DMS153 treated with DMSO at 0.1 percent for 48 hours (cell line): ENCODE measurements at regions not wholly inside any gene's neighbourhood (a gene's known extent, or its start where the extent isn't known, plus 50 kb on each side); places are given as distances from the start of the nearest gene placed in this dataset.

Experiments
- DNase-seq: peaks from one replicate; lab custom pipeline; 2025; ENCODE audit not compliant: unreplicated experiment; lab: John Stamatoyannopoulos, UW

DNA sequence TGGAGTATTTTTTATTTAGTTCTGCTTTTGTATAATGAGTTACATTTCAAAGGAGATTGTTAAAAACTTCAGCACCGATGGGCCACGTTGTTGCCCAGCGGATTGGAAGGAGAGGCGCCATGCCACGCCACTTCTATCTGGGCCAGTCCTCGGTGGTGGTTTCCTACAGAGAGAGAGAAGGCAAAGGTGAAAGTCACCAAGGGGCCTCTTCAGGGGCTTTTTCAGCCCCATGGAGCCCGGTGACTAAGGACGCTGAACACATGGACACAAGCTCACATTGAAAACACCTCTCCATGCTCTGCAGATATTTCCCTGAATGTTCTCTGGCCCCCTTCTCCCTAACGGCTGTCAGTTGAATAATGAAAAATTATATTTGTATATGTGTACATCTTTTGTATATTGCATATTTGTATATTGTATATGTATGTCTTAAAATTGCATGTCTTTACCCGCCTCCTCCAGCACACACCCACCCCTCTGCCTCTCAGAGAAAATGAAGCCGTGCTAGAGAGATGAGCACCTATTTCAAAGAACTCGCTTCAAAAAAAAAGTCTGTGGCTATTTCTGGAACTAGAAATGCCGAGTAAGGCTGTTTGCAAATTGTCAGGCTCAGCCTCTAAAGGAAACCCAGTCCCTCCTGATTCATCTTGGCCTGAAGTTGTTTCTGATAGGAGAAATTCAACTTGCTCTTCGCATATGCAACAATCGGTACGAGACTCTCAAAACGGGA is 91.9 kb upstream of the CDH4 start:
- no peak for DNase-seq

DNA sequence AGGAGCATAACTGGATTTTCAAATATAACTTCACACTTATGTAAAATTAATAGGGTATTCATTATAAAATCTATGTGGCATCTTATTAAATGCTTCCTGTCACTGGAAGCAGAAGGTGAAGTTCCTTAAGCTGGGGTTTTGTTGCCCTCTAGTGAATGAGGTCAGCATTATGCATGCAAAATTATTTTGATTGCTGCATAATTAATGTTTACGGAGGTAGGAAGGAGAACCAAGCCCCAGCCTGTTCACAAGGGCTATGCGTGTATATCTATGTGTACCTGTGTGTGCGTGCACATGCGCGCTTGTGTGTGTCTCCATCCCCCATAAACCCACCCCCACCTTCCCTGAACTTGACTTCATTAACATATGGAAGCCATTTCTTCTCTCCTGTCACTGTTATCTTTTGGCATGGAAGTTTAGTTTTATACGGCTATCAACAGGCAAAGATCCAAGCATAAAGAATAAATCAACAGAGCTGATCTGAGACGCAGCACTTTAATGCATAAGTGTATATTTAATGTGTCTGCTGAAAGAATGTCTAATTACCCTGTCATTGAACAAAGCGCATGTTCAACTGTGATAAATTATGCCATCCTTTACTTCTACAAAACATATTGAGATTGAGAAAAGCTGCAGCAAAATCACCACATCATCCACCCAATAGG is 90.2 kb upstream of the CDH4 start:
- DNase-seq: no peak

DNA sequence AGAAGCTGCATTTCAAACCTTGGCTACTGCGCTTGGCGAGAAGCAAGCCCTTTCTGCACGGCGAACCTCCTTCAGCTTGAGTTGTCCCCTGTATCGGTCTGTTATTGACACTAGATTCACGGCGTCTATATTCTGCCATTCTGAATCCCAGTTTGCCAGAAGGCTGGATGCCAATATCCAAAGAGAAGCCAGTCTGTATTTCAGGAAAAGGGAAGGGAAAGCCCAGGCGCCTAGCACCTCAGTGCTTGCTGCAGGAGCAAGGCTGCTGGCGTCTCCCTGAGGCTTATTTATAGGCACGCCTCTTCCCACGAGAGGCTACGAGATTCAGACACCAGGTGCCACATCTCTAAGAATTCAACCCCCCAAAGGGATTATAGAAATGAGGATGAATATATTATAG is 89.6 kb upstream of the CDH4 start:
- no peak for DNase-seq

DNA sequence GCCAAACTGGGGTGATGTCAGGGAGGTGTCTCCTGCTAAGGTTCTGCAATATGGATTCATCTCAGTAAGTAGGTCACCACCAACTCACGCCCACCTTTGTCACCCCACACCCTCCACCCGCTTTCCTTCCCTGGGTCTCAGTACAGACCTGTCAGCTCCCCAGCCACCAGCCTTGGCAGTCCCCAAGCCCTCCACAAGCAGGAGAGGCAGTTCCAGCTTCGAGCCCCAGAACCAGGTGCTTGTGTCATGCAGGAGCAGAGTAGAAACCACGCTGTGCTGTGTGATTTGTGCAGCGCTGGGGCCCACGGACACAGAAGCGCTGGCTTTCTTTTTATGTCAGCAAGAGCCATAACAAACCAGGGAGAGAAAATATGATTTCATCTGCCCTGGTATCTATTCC is 89.0 kb upstream of the CDH4 start:
- DNase-seq: no peak

DNA sequence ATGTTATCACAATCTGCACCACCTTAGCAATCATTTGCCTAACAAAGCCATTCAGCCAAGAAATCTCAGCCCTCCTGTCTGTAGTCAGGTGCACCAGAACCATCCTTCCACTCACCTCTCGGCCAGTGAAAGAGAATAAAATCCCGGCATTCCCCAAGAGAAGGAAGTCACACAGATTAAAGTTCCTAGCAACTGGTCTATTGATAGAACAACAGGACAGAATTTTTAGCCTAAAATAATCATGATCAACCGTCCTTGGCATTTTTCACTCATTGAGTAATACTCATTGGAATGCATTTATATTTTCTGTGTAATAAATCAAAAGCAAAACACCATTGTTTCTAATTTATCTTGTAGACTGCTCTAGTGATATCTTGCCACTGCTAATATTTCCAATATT is 85.7 kb upstream of the CDH4 start:
- DNase-seq: no peak

DNA sequence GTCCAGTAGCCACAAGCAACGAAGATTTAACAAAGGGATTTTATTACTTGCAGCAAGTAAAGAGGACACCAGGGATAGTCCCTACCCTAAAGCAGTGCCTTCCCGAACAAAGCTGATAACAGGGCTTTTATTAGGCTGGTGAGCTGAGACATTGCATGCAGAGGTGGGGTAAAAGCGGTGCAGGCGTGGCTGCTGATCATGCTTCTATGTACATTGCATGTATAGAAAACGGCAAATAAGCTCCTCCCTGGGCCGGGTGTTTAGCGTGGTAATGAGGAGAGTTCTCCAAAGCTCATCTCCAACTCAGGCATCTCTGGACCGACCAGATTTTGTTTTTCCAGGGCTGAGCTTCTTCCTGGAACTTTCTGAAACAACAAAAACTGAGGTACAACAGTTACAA is 83.5 kb upstream of the CDH4 start:
- DNase-seq: no peak

DNA sequence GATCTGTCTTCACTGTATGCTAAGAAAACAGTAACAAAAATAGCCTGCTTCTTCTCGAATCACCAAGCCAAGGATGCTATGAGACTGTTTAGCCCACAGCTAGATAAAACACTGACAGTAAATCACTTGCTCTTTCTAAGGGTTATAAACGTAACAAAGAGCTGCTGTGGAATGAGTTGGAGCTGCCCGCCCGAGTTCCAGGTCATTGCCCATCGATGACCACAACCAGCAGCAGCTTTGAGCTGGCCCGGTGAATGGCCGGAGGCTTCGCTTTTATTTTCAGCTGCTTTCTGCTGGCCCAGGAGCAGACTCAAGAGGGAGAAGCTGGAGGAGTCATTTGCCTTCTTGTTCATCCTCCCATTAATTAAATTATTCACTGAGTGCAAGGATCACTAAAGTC is 82.2 kb upstream of the CDH4 start:
- no peak for DNase-seq

DNA sequence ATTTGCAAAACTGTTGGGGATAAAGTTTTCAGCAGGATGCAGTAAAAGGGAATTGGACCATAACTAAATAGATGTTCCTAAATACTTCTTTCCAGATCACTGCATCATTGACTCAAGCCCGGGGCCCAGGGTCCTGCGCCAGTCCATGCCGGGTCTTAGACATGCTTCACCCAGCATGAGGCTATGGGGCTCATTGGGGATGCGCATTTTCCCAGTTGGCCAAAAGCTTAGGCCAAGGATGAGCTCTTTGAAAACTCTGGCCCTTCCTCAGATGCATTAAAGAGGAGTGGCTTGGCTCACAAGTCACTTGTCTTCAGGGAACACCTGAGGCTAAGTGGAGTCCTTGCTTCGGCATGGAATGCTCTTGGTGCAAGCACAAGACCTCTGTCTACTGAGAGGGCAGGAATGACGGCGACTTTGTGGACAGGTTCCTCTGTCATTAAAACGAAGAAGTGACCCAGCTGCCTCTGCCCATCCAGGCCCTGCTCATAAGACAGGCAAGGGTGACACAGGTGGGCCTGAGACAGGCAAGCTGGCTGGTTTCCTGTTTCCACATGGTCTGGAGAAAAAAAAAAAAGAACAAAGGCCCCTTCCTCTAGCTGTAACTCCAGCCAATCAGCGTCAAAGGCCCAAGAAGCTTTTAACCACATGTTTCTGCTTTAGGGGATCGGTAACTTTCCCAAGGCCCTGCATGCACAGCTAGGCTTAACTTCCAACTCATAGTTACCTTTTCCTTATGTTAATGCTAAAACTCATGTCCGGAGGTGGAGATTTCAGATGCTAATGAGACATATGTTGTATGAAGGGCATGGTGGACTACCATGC is 81.4 kb upstream of the CDH4 start:
- no peak for DNase-seq

DNA sequence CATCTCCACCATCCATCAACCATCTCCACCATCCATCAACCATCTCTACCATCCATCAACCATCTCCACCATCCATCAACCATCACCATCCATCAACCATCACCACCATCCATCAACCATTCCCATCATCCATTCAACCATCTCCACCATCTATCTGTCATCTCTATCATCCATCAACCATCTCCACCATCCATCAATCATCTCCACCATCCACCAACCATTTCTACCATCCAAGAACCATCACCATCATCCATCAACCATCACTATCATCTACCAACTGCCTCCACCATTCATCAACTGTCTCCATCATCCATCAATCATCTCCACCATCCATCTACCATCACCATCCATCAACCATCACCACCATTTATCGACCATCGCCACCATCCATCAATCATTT is 78.8 kb upstream of the CDH4 start:
- DNase-seq: no peak

DNA sequence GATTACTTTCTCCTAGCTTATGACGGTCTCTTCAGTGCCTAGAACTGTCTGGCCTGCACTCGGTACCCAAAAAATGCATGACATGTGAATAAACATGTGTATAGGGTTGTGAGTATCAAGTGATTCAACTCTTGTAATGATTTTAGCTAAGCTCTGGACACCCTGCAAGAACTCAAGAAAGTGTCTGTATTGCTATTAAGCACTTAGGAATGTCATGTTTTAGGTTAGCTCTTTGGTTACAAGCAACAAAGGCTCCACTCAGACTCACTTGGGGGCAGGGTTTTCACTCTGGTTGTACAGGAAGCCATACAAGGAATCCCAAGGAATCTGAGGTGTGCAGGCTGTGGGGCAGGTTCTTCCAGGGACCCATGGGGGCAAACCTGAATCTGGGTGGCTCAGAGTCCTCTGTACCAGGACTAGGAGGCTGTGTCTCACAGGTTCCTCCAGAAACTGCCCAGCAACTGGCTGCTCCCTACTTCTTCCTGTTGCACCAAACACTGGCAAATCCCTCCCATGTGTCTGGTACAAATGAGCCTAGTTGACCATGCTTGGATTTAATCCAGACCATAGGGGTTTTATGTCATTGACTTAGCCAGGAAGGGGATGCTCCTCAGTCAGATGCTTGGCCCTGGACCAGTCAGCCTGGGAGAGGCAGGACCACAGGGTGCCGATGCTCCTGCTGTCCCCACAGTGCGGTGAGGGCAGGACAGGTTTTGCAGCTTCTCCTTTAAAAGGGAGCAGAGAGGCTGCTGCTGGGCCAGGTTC is 77.9 kb upstream of the CDH4 start:
- DNase-seq: no peak

DNA sequence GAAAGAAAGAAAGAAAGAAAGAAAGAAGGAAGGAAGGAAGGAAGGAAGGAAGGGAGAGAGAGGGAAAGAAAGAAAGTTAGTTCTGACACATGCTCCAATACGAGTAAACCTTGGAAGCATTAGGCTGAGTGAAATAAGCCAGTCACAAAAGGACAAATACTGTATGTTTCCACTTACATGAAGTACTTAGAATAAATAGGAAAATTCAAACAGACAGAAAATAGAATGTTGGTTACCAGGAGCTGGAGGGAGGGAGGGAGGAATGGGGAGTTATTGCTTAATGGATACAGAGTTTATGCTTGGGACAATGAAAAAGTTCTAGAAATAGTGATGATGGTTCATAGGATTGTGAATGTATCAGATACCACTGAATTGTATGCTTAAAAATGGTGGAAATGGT is 75.2 kb upstream of the CDH4 start:
- DNase-seq: no peak

DNA sequence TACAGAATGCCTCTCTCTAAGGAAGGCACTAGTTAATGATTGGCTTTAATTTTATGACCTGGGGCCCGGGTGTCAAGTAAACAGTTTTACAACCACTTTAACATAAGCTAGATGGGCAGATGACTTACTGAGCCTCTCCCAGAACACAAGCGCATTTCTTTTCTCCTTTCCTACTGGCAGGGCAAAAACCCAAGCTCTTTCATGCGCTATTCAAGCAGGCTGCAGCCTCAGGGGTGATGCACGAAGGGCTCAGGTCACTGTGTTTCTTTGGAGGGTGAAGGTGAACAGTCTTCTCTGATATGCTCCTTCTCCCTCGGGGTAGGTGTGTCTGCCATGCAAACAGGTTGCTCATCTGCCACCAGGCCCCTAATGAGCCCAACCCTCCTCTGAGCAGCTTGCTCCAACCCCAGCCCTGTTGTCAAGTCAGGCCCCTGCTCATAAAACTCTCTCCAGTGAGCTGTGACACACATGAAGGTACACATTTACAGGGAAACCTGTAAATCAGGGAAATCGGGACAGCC is 73.5 kb upstream of the CDH4 start:
- DNase-seq: no peak

DNA sequence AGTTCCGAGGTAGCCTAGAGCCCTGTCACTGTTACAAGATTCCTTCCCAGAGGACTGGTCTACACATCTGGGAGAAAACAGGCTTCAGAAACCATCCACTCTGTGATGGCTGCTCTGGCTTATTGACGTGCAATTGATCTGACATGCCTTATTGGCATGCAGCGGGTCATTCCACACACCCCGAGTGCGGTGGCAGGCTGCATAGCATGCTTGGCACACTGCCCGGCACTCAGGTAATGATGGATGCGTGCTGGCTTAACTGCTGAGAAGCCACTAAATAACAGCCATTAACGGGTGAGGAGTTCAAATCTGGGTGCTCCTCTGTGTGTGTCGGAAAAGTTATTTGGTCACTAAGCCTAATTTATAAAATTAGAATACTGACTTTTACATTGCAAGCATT is 67.9 kb upstream of the CDH4 start:
- DNase-seq: no peak

DNA sequence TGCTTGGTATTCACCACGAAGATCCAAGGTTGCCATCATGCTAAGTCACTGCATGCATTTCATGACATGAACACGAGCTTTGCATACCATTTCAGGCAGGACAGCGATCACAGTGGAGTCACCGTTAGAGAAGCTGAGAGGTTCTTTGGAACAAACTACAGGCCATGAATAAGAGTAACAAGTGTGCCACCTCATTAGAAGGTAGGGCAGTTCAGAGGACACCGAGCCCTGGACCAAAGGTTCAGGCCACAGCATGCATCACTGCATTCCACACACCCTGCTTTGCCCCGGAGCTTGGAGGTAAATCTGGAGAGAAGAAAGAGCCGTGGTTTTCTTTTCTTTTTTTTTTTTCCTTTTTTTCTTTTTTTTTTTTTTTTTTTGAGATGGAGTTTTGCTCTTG is 66.9 kb upstream of the CDH4 start:
- DNase-seq: no peak

DNA sequence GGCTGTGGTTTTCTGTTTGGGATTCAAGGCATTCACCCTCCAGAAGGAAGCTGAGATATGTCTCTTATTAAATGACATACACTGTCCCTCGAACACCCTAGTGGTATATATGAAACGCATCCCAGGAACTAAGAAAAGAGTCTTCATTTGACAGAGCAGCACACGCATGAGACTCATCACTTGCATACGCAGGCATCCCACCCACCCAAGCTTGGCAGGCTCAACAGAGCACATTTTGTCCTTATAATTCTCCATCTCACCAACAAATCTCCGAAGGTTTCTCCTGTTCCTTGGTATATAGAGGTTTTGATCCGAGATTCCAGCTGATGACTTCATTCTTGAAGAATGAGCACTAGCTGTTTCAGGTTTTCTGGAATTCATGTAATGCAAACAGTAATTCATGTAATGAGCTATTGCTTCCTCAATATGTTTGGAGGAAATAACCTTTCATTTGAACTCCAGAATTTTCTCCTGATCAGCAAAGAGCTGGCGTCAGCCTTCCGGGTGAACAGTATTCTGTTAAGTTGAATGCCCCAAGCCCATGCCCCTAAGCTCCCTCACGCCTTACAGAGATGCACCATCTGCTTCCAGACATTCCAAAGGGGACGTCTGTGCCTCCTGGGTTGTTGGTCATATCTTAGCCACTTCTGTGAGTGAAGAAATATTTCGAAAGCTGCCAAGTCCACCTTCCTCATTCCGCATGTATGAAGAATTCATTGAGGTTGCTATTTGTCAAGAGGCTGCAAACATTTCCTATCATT is 66.0 kb upstream of the CDH4 start:
- DNase-seq: no peak

DNA sequence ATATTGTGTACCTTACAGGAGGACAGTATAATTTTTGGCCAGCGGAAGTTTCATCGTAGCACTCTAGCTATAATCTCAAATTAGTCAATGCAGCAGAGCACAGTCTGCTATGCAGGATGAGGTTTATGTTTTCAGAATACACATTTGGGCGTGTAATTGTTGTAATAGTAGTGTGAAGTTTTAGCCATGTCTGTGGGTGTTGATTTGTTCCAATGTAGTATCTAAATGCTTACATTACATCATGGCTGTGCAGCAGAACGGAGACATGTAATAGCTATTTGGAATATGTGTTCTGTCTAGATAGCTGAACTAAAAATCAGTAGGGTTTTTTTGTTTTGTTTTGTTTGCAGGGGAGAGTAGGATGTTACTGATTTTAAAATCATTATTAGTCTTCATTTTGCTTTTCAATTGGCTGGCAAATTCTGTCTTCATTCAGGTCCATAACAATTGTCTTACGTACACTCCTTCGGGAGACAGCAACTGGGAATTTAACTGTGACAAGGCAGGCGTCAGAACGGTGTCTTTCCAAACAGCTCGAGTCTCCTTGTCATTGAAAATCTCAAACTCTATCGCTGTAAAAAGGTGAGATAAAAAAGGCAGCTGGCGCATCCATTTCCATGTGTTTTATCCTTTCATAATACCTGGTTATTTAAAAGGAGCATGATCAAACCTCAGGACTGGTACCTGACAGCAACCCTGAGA is 65.1 kb upstream of the CDH4 start:
- no peak for DNase-seq

DNA sequence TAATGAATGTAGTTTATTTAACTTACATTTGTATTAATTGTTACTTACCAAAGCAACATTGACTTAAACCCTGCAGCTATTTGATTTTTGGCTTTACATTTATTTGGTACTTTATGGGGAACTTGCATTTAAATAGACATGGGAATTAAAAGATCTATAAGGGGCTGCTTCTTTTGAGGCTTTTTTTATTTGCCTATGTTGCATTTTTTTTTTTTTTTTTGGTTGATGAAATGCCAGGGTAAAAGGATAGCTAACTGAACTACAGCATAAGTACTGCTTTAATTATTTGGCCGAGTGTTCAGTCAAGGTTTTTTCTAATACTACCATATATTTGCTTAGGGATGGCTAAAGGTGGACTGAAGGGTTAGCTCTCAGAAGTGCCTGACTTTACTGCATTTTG is 62.5 kb upstream of the CDH4 start:
- no peak for DNase-seq

DNA sequence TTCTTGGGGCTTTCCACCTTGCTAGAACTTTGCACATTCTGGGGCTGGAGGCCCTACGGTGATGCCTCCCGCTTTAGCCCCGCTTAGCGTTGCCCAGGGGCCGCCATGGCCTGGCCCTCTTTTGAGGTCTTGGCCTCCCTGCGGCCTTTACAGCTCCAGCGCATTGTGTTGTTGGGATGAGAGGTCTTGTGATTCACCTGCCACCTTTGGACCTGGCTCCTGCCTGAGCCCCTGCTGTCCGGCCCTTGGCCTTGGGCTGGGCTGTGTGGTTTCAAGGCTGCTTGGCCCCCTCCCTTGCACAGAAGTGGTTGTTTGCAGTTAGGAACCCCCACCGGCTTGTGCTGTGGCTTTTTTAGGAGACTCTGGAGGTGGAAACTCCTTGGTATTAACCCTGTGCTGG is 61.0 kb upstream of the CDH4 start:
- no peak for DNase-seq

DNA sequence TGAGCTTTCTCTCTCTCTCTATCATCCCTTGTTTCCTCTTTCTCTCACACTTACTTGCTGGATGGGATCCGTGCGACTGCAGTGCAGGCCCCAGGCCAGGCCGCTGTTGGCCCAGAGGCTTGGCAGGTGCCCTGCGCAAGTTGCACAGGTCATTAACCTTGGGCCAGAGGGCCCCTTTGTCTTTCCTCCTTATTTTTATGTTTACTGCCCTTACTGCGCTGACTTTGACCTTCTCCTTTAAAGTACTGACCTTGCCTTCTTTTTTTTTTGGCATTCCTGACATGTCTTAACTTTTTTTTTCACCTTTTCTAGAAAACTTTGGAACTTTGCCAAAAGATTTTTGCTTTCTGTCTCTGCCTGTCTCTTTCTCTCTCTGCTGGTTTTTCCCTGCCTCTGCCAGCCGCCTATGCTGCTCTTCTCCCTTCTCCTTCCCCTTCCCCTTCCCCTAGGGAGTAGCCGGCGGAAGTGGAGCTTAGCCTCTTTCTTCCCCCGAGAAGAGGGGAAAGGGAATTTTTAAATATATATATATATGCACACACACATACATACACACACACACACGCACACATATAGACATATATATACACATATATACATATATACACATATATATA is 59.6 kb upstream of the CDH4 start:
- DNase-seq: no peak
